ENCODE measurements at regions not wholly inside any gene's neighbourhood (a gene's known extent, or its start where the extent isn't known, plus 50 kb on each side); places are given as distances from the start of the nearest gene placed in this dataset.

DNA sequence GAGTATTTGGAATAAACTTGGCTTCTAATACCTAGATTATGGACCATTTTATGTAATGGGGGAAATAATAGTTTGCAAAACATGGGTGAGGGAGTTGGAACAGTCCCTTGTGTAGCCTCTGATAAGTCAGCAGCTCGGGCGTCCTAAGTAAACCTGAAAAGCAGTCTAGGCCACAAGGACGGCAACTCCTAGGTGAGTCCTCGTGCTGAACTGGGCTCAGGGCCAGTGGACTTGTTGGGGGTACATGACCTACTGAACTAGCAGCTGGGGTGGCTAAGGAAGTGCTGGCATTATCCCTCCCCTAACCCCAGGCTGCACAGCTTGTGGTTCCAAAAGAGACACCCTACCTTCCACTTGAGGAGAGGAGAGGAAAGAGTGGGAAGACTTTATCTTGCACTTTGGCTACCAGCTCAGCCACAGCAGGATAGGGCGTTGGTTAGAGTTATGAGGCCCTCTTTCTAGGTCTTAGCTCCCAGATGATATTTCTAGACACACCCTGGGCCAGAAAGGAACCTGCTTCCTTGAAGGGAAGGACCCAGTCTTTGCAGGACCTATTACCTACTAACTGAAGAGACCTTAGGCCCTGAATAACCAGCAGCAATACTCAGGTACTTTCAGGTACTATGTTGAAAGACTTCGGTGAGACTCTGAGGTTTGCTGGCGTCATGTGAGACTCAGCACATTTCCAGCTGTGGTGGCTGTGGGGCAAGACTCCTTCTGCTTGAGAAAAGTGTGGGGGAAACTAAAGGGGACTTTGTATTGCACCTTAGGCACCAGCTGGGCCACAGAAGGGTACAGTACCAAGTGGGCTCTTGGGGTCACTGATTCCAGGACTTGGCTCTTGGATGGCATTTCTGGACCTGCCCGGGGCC, 71.0 kb downstream of the AQP4 start:
- no peak for DNase-seq

DNA sequence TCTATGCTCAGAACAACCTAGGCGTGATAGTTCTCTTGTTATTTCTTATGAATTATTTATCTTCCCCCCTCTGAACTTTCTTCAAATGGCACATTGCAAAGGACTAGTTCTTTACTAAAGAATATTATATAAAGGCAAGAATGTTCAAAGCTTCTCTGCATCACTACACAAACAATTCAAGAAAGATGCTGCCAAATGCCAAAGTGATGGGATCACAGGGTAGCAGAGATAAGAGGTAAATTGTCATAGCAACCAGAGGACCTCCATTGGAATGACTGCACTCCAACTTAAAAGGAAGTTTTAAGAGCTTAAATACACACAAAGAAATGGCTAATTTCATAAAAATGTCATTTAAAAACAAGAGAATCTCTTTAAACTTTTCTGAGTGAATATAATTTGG, 72.8 kb downstream of the AQP4 start:
- DNase-seq: no peak

GRCh38 chr18:26791676-26792075, 73.8 kb downstream of the AQP4 start:
- DNase-seq: no peak

DNA sequence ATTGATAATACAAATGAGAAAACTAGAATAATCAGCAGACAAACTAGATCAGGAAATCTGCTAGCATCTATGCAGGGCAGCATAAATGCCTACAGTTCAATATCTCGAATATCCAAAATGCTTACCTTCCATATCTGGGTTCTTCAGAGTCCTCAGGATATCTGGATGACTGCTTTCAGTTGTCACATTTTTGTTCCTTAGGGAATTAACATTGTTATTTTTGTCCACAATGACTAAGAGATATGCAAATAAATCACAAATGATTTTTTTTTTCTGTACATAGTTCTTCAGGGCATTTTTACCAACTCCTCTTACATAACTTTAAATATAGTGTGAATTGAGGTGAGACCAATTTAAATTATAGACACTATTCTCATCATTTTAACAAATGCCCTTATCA, 80.9 kb downstream of the AQP4 start:
- DNase-seq: no peak

GRCh38 chr18:26783170-26783569, 82.3 kb downstream of the AQP4 start:
- no peak for DNase-seq

- DNase-seq: no peak
Observed at GRCh38 chr18:26780520-26781325, 84.8 kb downstream of the AQP4 start.

- no peak for DNase-seq
Observed at GRCh38 chr18:26778054-26778393, 87.5 kb downstream of the AQP4 start.

DNA sequence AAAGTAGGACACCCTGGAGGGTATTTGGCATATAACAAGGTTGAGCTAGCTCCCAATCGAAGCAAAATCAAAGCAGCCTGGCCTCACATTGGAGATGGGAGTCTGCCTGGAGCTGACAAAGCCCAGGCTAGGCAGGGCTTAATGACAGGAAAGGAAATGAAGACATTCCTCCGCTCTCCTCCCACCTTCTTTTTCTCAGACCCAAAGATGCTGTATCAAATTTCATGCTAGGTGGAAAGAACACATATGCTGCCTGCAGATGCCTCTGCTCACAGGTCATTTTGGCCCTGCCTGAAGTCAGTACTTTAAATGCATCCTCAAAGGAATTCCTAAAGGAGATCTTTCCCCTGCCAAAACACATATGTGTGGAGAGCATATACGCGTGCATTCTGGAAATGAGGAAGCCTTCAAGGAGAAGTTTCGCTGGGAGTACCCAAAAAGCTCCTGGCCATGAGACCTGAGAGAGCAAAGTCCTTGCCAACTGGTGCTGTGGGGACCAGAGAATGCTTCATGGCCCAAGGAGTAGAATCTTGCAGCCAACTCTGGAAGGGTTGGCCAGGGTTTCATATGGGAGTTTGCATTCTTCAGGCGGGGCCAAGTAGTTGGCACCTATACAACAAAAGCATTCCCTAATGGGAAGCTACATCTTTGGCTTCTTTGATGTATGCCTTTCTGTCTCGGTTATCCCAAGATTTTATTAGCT, 88.0 kb downstream of the AQP4 start:
- no peak for DNase-seq

GRCh38 chr18:26772691-26773090, 92.8 kb downstream of the AQP4 start:
- no peak for DNase-seq

DNA sequence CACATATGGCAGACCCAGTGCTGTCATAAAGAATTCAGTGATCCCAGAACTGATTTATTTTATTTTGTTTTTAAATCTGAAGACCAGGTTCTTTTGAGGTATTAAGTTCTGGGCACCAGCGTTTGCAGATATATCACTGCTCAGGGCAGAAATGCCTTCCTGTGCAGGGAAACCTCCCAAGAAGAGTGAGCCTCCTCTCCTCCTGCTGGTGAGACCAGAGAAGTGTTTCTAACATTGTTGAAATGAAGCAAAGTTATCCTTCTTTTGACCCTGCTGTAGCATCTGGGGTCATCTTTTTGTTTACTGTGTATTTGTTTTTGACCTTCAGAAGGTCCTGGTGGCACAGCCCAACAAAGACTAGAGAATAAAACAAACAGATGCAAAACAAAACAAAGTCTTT, 94.0 kb downstream of the AQP4 start:
- DNase-seq: no peak

DNA sequence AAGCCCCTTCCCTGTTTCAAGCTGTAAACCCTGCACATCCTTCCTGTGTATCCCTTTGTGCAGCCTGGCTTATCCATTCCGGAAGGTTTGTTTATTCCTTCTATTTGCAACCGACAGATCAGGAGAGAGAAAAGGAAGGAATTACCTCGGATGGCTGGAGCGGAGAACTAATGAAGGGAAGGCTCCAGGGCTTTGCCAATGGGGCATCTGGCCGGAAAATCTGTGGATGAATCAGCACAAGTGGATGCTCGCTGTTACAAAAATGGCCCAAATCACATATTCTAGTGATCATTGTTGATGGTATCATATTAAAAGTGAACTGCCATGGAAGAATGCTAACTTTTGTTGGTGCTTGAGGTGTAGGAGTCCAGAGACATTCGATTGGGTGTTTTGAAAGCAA, 97.1 kb downstream of the AQP4 start:
- DNase-seq: no peak

GRCh38 chr18:26765498-26765897, 100.0 kb downstream of the AQP4 start:
- DNase-seq: no peak

DNA sequence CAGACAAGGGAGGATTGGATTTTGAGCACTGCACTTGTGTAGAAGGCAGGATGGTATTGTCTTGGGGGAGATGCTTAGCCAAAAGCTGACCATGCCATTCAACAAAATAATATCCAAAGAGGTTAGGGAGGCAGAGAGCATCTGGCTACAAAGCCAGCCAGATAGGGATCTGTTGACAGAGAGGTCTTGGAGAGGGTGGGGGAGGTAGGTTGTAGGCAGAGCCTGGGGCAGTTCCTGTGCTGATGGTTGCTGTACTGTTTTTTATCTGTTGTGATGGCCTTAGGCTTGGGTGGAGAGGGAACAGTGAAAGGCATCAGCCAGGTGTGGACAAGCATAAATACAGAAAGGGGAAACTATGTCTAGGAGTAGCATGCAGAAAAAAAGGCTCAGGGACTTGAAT, 100.9 kb downstream of the AQP4 start:
- no peak for DNase-seq

DNA sequence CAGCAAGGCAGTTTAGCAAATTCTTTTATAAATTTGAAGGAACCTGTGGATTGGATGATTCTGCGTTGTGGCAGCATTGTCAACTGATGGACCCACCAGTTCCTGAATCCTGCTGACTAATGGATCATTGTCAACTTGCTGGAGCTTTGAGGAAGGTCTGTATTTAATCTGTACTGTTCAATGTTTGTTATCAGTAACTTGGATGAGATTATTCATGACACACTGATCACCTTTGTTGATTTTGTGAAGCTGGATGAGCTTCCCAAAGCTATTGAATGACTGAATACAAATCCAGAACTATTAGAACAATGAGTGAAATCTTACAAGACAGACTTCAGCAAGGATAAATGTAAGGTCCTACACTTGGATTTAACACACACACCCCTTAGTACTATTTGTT, 101.3 kb downstream of the AQP4 start:
- no peak for DNase-seq

- DNase-seq: no peak
Observed at GRCh38 chr18:26763446-26764110, 101.9 kb downstream of the AQP4 start.

DNA sequence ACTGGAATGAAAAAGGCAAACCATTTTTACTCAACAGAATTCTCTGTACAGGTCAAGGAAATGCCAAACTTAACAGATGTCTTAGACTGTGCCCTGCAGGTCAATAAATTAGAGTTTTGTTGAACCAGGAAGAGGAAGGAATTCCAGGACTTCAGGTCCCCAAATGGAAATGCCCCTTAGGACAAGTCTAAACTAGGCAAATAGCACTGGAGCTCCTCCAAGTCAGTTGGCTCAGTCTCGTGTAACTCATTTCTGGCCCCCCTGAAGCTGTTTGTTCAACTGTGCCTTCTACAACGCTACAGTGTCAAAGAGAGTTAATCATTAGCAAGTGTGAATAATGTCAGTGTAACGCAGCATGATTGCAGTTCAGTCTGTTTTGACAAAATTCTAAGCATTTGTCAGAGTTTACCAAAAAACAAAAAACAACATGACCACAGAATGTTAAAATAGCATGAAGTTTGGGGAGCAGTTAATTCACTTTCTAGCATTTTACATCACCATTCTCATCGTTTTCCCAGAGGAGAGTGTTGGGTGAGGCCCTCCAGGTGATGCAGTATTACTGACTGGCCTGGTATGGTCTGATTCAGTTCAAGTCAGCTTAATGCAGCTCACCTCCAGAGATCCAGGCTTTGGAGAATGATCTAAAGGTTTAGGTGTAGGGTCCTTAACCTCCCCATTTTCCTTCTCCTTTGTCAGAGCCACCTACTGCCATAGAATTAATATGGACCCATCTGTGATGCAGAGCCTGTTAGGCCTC, 108.1 kb downstream of the AQP4 start:
- no peak for DNase-seq

- no peak for DNase-seq
Observed at GRCh38 chr18:26756556-26756955, 109.0 kb downstream of the AQP4 start.

DNA sequence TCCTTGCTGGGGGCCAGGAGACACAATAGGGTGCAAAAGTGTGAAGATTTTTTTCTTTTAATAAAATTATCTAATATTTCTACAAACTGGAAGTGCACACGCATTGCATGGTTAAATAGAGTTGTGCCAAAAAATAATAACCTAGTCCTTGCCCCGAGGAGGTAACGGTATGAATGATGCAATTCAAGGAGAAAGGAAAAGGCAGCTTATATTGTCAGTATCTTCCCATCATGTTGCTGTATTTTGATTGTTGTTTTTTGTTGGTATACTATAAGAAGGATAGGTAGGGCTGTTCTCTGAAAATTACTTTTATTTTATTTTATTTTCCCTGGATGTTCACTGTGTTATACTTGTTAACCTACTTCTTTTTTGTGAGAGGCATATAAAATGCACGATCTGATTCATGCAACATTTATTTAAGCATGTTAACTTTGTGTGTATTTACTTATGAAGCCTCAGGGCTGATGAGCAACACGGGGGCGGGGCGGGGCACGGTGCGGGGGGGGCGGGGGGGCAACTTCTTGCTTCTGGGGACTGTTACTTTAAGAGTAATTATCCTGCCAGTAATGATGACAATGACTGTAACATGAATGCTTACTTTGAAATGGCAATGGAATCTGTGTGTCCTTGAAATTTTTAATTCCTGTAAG, 118.6 kb downstream of the AQP4 start:
- DNase-seq: no peak

DNA sequence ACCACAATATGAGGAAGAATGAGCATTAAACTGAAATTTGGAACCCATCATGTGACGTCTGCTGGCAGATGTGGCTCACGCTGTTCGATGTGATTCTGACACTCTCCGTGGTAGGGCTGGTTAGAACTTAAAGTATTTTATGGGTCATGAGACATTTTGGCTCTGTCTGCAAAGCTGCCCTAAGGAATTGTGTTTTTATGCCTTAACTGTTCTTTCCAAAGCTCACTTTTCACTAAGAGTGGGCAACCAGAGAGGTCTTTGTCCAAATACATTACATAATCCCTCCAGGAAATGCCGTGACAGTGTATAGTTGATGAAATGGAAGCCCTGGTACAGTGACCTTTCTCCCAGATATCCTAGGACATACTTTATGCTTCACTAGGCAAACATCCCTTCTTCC, 119.1 kb downstream of the AQP4 start:
- no peak for DNase-seq

- no peak for DNase-seq
Observed at GRCh38 chr18:26745288-26746181, 120.0 kb downstream of the AQP4 start.

GRCh38 chr18:26741758-26742157, 123.7 kb downstream of the AQP4 start:
- DNase-seq: no peak

Data from activated CD4-positive, alpha-beta T cell treated with anti-CD3 and anti-CD28 coated beads for 48 hours (primary cell).